Neural progenitor cell (in vitro differentiated cells): ENCODE measurements at regions not wholly inside any gene's neighbourhood (a gene's known extent, or its start where the extent isn't known, plus 50 kb on each side); places are given as distances from the start of the nearest gene placed in this dataset.

Experiments used
- DNase-seq: peaks from one replicate; pipeline ENCODE4 v3.0.0-alpha.2; 2016; ENCODE audit warnings: low spot score
- H2AFZ ChIP-seq: fragments of 200-600 bp; sonication (generic); replicated peaks from 2 replicates; pipeline ENCODE4 v1.6.1; 2016; ENCODE audit warnings: antibody characterized with exemption
- H3F3A ChIP-seq: fragments of 200-600 bp; sonication (generic); 2 replicates; pipeline ENCODE4 v1.6.1; 2016; ENCODE audit warnings: antibody characterized with exemption, low read depth
- H3K27ac ChIP-seq: fragments of 200-600 bp; sonication (generic); 2 replicates; pipeline ENCODE4 v1.5.1; 2016; ENCODE audit warnings: mild to moderate bottlenecking
- H3K27me3 ChIP-seq: fragments of 200-600 bp; sonication (generic); 2 replicates; pipeline ENCODE4 v1.6.1; 2016; ENCODE audit warnings: mild to moderate bottlenecking, moderate library complexity
- H3K36me3 ChIP-seq: fragments of 200-600 bp; sonication (generic); 2 replicates; pipeline ENCODE4 v1.5.1; 2016
- H3K4me1 ChIP-seq: fragments of 200-600 bp; sonication (generic); 2 replicates; pipeline ENCODE4 v1.6.1; 2016; ENCODE audit warnings: mixed run types
- H3K4me2 ChIP-seq: fragments of 200-600 bp; sonication (generic); 2 replicates; pipeline ENCODE4 v1.6.1; 2016
- H3K4me3 ChIP-seq: fragments of 200-600 bp; sonication (generic); 2 replicates; pipeline ENCODE4 v1.5.1; 2016
- H3K79me2 ChIP-seq: fragments of 200-600 bp; sonication (generic); 2 replicates; pipeline ENCODE4 v1.6.1; 2016; ENCODE audit warnings: low read depth
- H3K9ac ChIP-seq: fragments of 200-600 bp; sonication (generic); 2 replicates; pipeline ENCODE4 v1.6.1; 2016
- H3K9me3 ChIP-seq: fragments of 200-600 bp; sonication (generic); 2 replicates; pipeline ENCODE4 v1.5.1; 2016; ENCODE audit warnings: low read depth
- H4K20me1 ChIP-seq: fragments of 200-600 bp; sonication (generic); 2 replicates; pipeline ENCODE4 v1.6.1; 2016; ENCODE audit warnings: low read depth
- H3K27ac Mint-ChIP-seq: 3 replicates; pipeline ENCODE4 v1.8.0; 2021; ENCODE audit warnings: mixed read lengths
- H3K27me3 Mint-ChIP-seq: 2 replicates; pipeline ENCODE4 v1.8.0; 2022; ENCODE audit warnings: low read depth, mild to moderate bottlenecking, inconsistent platforms, moderate library complexity, mixed read lengths; ENCODE audit not compliant: insufficient read depth
- H3K36me3 Mint-ChIP-seq: 3 replicates; pipeline ENCODE4 v1.8.0; 2021; ENCODE audit warnings: mixed read lengths
- H3K4me1 Mint-ChIP-seq: 3 replicates; pipeline ENCODE4 v1.8.0; 2021; ENCODE audit warnings: mixed read lengths
- H3K4me3 Mint-ChIP-seq: 3 replicates; pipeline ENCODE4 v1.8.0; 2021; ENCODE audit warnings: mild to moderate bottlenecking, moderate library complexity, mixed read lengths
- H3K9me3 Mint-ChIP-seq: 3 replicates; pipeline ENCODE4 v1.8.0; 2020; ENCODE audit warnings: mixed read lengths
- CTCF ChIP-seq: fragments of 200-600 bp; sonication (generic); IDR thresholded peaks from 2 replicates; pipeline ENCODE4 v1.5.1; 2017; ENCODE audit warnings: antibody characterized with exemption, mild to moderate bottlenecking
- EZH2 ChIP-seq: fragments of 200-600 bp; sonication (generic); IDR thresholded peaks from 2 replicates; pipeline ENCODE4 v1.6.1; 2017; ENCODE audit warnings: antibody characterized with exemption, mild to moderate bottlenecking, moderate library complexity
- EZH2phosphoT487 ChIP-seq: fragments of 200-600 bp; sonication (generic); IDR thresholded peaks from 2 replicates; pipeline ENCODE4 v1.6.1; 2017; ENCODE audit warnings: antibody characterized with exemption

GRCh38 chr6:4644996-4645395 is 131.2 kb upstream of the CDYL start:
- Histone ChIP-seq H3K4me2 (no peak overlapping the region), H3K27me3 (no peaks in the 10 kb centered on the region), H3K36me3 (no peaks in the 10 kb centered on the region), H2AFZ (no peak overlapping the region), H3K9ac (no peak overlapping the region), H3K4me3 (no peak overlapping the region), H3F3A (no peaks in the 10 kb centered on the region), H4K20me1 (no peaks in the 10 kb centered on the region), H3K9me3 (no peaks in the 10 kb centered on the region), H3K4me1 (peaks cover 3% of the 10 kb centered on the region), H3K27ac (no peak overlapping the region), H3K79me2 (no peaks in the 10 kb centered on the region)
- Mint-ChIP-seq H3K27ac (no peak overlapping the region), H3K27me3 (peaks cover 4% of the 10 kb centered on the region), H3K4me3 (no peak overlapping the region), H3K36me3 (no peaks in the 10 kb centered on the region), H3K9me3 (peaks cover 4% of the 10 kb centered on the region), H3K4me1 (peaks cover 11% of the 10 kb centered on the region)
- TF ChIP-seq CTCF (no peak), EZH2 (no peak), EZH2phosphoT487 (no peak)
- no peak for DNase-seq

- Histone ChIP-seq H3K4me3 (no peak overlapping the region), H3F3A (no peaks in the 10 kb centered on the region), H3K27ac (no peak overlapping the region), H4K20me1 (no peaks in the 10 kb centered on the region), H3K9me3 (no peaks in the 10 kb centered on the region), H3K36me3 (no peaks in the 10 kb centered on the region), H3K4me1 (no peaks in the 10 kb centered on the region), H3K4me2 (no peak overlapping the region), H3K9ac (no peak overlapping the region), H3K27me3 (no peaks in the 10 kb centered on the region), H3K79me2 (no peaks in the 10 kb centered on the region), H2AFZ (no peak overlapping the region)
- TF ChIP-seq CTCF (no peak), EZH2 (no peak), EZH2phosphoT487 (no peak)
- H3K27ac Mint-ChIP-seq = no peak overlapping the region
- DNase-seq = no peak
- peaks cover 4% of the 10 kb centered on the region for H3K9me3 Mint-ChIP-seq
- H3K36me3 Mint-ChIP-seq = no peaks in the 10 kb centered on the region
- no peaks in the 10 kb centered on the region for H3K4me1 Mint-ChIP-seq
- H3K27me3 Mint-ChIP-seq = peaks cover 4% of the 10 kb centered on the region
- H3K4me3 Mint-ChIP-seq = no peak overlapping the region
Measured at GRCh38 chr6:4641461-4641860, 134.7 kb upstream of the CDYL start.

- no peak overlapping the region for H2AFZ ChIP-seq
- no peak for DNase-seq
- H3K9me3 Mint-ChIP-seq = peaks cover 4% of the 10 kb centered on the region
Measured at GRCh38 chr6:4640139-4640538, 136.1 kb upstream of the CDYL start.

More at GRCh38 chr6:4640139-4640538, 136.1 kb upstream of the CDYL start:
- no peaks in the 10 kb centered on the region for H3K4me1 ChIP-seq
- H3K36me3 Mint-ChIP-seq = no peaks in the 10 kb centered on the region
- H3K4me3 Mint-ChIP-seq = no peak overlapping the region
- H3K9me3 ChIP-seq = no peaks in the 10 kb centered on the region
- TF ChIP-seq EZH2 (no peak), CTCF (no peak), EZH2phosphoT487 (no peak)
- no peaks in the 10 kb centered on the region for H3K4me1 Mint-ChIP-seq
- no peaks in the 10 kb centered on the region for H3K27me3 ChIP-seq
- no peak overlapping the region for H3K9ac ChIP-seq
- no peak overlapping the region for H3K27ac Mint-ChIP-seq
- H3K79me2 ChIP-seq = no peaks in the 10 kb centered on the region
- H3F3A ChIP-seq = no peaks in the 10 kb centered on the region
- H3K36me3 ChIP-seq = no peaks in the 10 kb centered on the region
- no peaks in the 10 kb centered on the region for H4K20me1 ChIP-seq
- peaks cover 3% of the 10 kb centered on the region for H3K27me3 Mint-ChIP-seq
- no peak overlapping the region for H3K4me2 ChIP-seq
- no peak overlapping the region for H3K27ac ChIP-seq
- H3K4me3 ChIP-seq = no peak overlapping the region
